Erythroblast (primary cell): ENCODE measurements at regions not wholly inside any gene's neighbourhood (a gene's known extent, or its start where the extent isn't known, plus 50 kb on each side); places are given as distances from the start of the nearest gene placed in this dataset.

Experiments used
- GATA1 ChIP-seq: IDR thresholded peaks from 2 replicates; pipeline ENCODE4 v1.6.1; 2011; ENCODE audit warnings: low read depth, mild to moderate bottlenecking, control low read depth, low read length, moderate library complexity
- POLR2A ChIP-seq: IDR thresholded peaks from 2 replicates; pipeline ENCODE4 v1.6.1; 2011; ENCODE audit warnings: mild to moderate bottlenecking, low read length

- TF ChIP-seq POLR2A (no peak), GATA1 (no peak)
These were observed 541.1 kb downstream of the RAB28 start for GRCh38 chr4:12943069-12943468.
